ENCODE measurements at regions not wholly inside any gene's neighbourhood (a gene's known extent, or its start where the extent isn't known, plus 50 kb on each side); places are given as distances from the start of the nearest gene placed in this dataset.

- no peaks in the 10 kb centered on the region for H3K4me1 Mint-ChIP-seq
- no peak overlapping the region for H3K27ac Mint-ChIP-seq
- peaks cover 12% of the 10 kb centered on the region for H3K9me3 Mint-ChIP-seq
- no peaks in the 10 kb centered on the region for H3K27me3 Mint-ChIP-seq (ENCODE audit: insufficient read depth)
- no peak overlapping the region for H3K4me3 Mint-ChIP-seq
- no peak overlapping the region for H3K4me3 ChIP-seq (ENCODE audit: low read length)
- H3K27ac ChIP-seq (ENCODE audit: low read depth, low read length), result no peak overlapping the region
- no peaks in the 10 kb centered on the region for H3K4me1 ChIP-seq (ENCODE audit: control insufficient read depth, insufficient read depth, low read length)
- no peak overlapping the region for H3K9ac ChIP-seq (ENCODE audit: extremely low read depth, low read length, poor library complexity, severe bottlenecking)
- DNase-seq, result no peak
- no peaks in the 10 kb centered on the region for H3K36me3 ChIP-seq (ENCODE audit: control insufficient read depth, insufficient read depth, low read length)
- TF ChIP-seq CTCF (conservative IDR thresholded peaks at IDR 0.05), result no peak
- 96% methylated on average over 1 of the region's 1 CpG; no CpG with 5 or more reads in 1 of the 2 experiments for WGBS, 2 experiments (ENCODE audit: insufficient coverage in 1 of 2, insufficient read length in 1 of 2)
- no peaks in the 10 kb centered on the region for H3K9me3 ChIP-seq (ENCODE audit: control insufficient read depth, low read length)
- H3K27me3 ChIP-seq (ENCODE audit: control insufficient read depth, insufficient read depth, low read length, poor library complexity, severe bottlenecking), result no peaks in the 10 kb centered on the region
- H3K36me3 Mint-ChIP-seq (ENCODE audit: low read depth), result no peaks in the 10 kb centered on the region
Observed at GRCh38 chr6:9172096-9172495, 736.8 kb upstream of the SLC35B3 start.

DNA sequence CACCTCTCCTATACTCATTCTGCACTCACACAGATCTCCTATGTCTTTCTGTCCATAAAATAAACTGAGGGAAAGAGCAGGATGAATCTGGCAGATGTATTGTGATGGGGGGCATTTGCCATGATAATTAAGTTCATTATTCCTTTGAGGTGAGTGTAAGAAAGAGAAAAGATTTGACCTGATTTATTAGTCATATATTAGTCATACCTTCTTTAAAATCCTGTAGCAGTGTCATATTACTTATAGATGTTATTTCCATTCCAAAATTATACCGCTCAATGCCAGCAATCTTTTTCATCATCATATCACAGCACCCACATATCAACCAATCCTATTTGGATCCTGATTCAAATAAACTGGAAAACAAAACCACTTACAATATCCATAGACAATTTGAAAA is 733.3 kb upstream of the SLC35B3 start:
- H3K4me1 Mint-ChIP-seq, result no peaks in the 10 kb centered on the region
- H3K27ac Mint-ChIP-seq, result no peak overlapping the region
- Histone ChIP-seq H3K9me3 (ENCODE audit: control insufficient read depth, low read length) (no peaks in the 10 kb centered on the region), H3K36me3 (ENCODE audit: control insufficient read depth, insufficient read depth, low read length) (no peaks in the 10 kb centered on the region), H3K4me3 (ENCODE audit: low read length) (no peak overlapping the region), H3K9ac (ENCODE audit: extremely low read depth, low read length, poor library complexity, severe bottlenecking) (no peak overlapping the region), H3K4me1 (ENCODE audit: control insufficient read depth, insufficient read depth, low read length) (no peaks in the 10 kb centered on the region), H3K27me3 (ENCODE audit: control insufficient read depth, insufficient read depth, low read length, poor library complexity, severe bottlenecking) (no peaks in the 10 kb centered on the region), H3K27ac (ENCODE audit: low read depth, low read length) (no peak overlapping the region)
- H3K9me3 Mint-ChIP-seq, result peaks cover 10% of the 10 kb centered on the region
- 89 to 100% methylated on average over 1 of the region's 1 CpG for WGBS, 2 experiments (ENCODE audit: insufficient coverage in 1 of 2, insufficient read length in 1 of 2)
- no peak for TF ChIP-seq CTCF (conservative IDR thresholded peaks at IDR 0.05)
- no peak for DNase-seq
- no peaks in the 10 kb centered on the region for H3K27me3 Mint-ChIP-seq (ENCODE audit: insufficient read depth)
- no peaks in the 10 kb centered on the region for H3K36me3 Mint-ChIP-seq (ENCODE audit: low read depth)
- H3K4me3 Mint-ChIP-seq, result no peak overlapping the region

DNA sequence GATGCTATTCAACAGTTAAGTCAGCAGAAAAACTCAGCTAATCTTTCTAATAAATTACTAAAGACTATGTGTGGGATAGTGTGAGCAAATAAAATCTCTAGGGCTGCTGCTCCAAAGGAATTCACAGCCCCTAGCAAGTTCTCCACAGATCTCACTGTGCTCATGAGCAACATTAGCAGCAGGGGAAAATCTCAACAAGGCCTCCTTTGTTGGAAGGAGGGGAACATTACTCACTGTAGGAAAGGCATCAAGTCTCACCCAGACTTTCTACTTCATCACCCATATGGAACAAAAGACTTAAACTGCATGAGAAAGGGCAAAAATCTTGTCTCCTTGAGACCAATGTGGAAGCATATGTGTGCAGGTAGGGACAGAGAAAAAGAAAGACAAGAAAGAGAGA is 726.4 kb upstream of the SLC35B3 start:
- Mint-ChIP-seq H3K4me3 (no peak overlapping the region), H3K27ac (no peak overlapping the region)

More for the DNA sequence above, 726.4 kb upstream of the SLC35B3 start:
- no peak for TF ChIP-seq CTCF (conservative IDR thresholded peaks at IDR 0.05)
- H3K4me3 ChIP-seq (ENCODE audit: low read length), result no peak overlapping the region
- H3K27ac ChIP-seq (ENCODE audit: low read depth, low read length), result no peak overlapping the region
- Mint-ChIP-seq H3K9me3 (peaks cover 6% of the 10 kb centered on the region), H3K4me1 (no peaks in the 10 kb centered on the region), H3K27me3 (ENCODE audit: insufficient read depth) (no peaks in the 10 kb centered on the region), H3K36me3 (ENCODE audit: low read depth) (no peaks in the 10 kb centered on the region)
- no peaks in the 10 kb centered on the region for H3K4me1 ChIP-seq (ENCODE audit: control insufficient read depth, insufficient read depth, low read length)
- no peak for DNase-seq
- H3K36me3 ChIP-seq (ENCODE audit: control insufficient read depth, insufficient read depth, low read length), result no peaks in the 10 kb centered on the region
- no peak overlapping the region for H3K9ac ChIP-seq (ENCODE audit: extremely low read depth, low read length, poor library complexity, severe bottlenecking)
- H3K27me3 ChIP-seq (ENCODE audit: control insufficient read depth, insufficient read depth, low read length, poor library complexity, severe bottlenecking), result no peaks in the 10 kb centered on the region
- H3K9me3 ChIP-seq (ENCODE audit: control insufficient read depth, low read length), result peaks cover 8% of the 10 kb centered on the region

Data from endodermal cell (in vitro differentiated cells).